GM12878 (cell line): ENCODE measurements at regions not wholly inside any gene's neighbourhood (a gene's known extent, or its start where the extent isn't known, plus 50 kb on each side); places are given as distances from the start of the nearest gene placed in this dataset.

Source experiments
- ATAC-seq: fragments of 200-7000 bp; cut with Tn5 transposase; 3 replicates; pipeline ENCODE4 v1.9.1; 2020; ENCODE audit warnings: mild to moderate bottlenecking, moderate library complexity
- BruUV-seq: library from RNA; stranded (reverse); fragments of 400-500 nt; replicated peaks from 2 replicates; lab custom pipeline; 2021; lab: Mats Ljungman, UMichigan
- CTCF ChIA-PET: fragments of 300-600 bp; sonication (Branson Sonifier 250); formaldehyde crosslinking; extraction: SDS; loops from one replicate; lab custom pipeline; 2021; ENCODE audit warnings: inconsistent platforms; lab: Yijun Ruan, JAX
- POLR2A ChIA-PET: fragments of 350-600 bp; formaldehyde crosslinking; extraction: SDS; loops from one replicate; lab custom pipeline; 2021; ENCODE audit warnings: inconsistent platforms; lab: Charles Lee
- RAD21 ChIA-PET: fragments of 300-600 bp; sonication (Branson Sonifier 250); formaldehyde crosslinking; loops from one replicate; lab custom pipeline; 2023; ENCODE audit warnings: antibody characterized with exemption; ENCODE audit not compliant: unreplicated experiment; lab: Charles Lee
- SMC1A ChIA-PET: fragments of 300-600 bp; sonication (Branson Sonifier 250); formaldehyde crosslinking; loops from one replicate; lab custom pipeline; 2023; ENCODE audit not compliant: unreplicated experiment, uncharacterized antibody; lab: Charles Lee
- DNase-seq: peaks from one replicate; pipeline ENCODE4 v3.0.0-alpha.2; 2011; ENCODE audit warnings: low read depth, low spot score
- FAIRE-seq: peaks from 3 replicates; lab custom pipeline; 2011; peaks lifted over from hg19 to GRCh38; lab: Jason Lieb, UNC
- H2AFZ ChIP-seq: 2 replicates; pipeline ENCODE4 v1.6.0; 2011; ENCODE audit warnings: low read depth, low read length, control low read depth; ENCODE audit not compliant: control insufficient read depth
- H3K27ac ChIP-seq: 2 replicates; pipeline ENCODE4 v1.5.1; 2011; ENCODE audit warnings: control low read depth; ENCODE audit not compliant: control insufficient read depth, insufficient read depth
- H3K27me3 ChIP-seq, 2 experiments: replicated peaks in 1 of 2; 2 replicates each; pipeline versions ENCODE4 v1.6.0 to v1.6.1; 2011; ENCODE audit warnings: low read length in 1 of 2; ENCODE audit not compliant: control insufficient read depth in 2 of 2, insufficient read depth in 2 of 2
- H3K36me3 ChIP-seq, 2 experiments: 2 replicates each; pipeline ENCODE4 v1.5.1; 2011; ENCODE audit warnings: low read length in 1 of 2; ENCODE audit not compliant: control insufficient read depth in 2 of 2, insufficient read depth in 2 of 2
- H3K4me1 ChIP-seq: 2 replicates; pipeline ENCODE4 v1.6.1; 2011; ENCODE audit warnings: mild to moderate bottlenecking, low read length, moderate library complexity, mixed read lengths; ENCODE audit not compliant: control insufficient read depth, insufficient read depth
- H3K4me2 ChIP-seq: 2 replicates; pipeline ENCODE4 v1.6.0; 2011; ENCODE audit warnings: control low read depth; ENCODE audit not compliant: control insufficient read depth, insufficient read depth
- H3K4me3 ChIP-seq: fragments of 200-600 bp; sonication (generic); 2 replicates; pipeline ENCODE4 v1.5.1; 2016
- H3K79me2 ChIP-seq: 2 replicates; pipeline ENCODE4 v1.6.0; 2011; ENCODE audit warnings: low read length; ENCODE audit not compliant: control insufficient read depth, insufficient read depth
- H3K9ac ChIP-seq: 2 replicates; pipeline ENCODE4 v1.8.0; 2011; ENCODE audit warnings: low read length, control low read depth, mixed read lengths; ENCODE audit not compliant: control insufficient read depth, insufficient read depth
- H3K9me3 ChIP-seq: replicated peaks from 3 replicates; pipeline ENCODE4 v1.5.1; 2011; ENCODE audit warnings: mild to moderate bottlenecking, low read length; ENCODE audit not compliant: control insufficient read depth, insufficient read depth
- H4K20me1 ChIP-seq: 2 replicates; pipeline ENCODE4 v1.6.0; 2011; ENCODE audit not compliant: control insufficient read depth, insufficient read depth
- EED ChIP-seq: sonication (generic); IDR thresholded peaks from 2 replicates; pipeline ENCODE4 v1.6.1; 2016; ENCODE audit warnings: antibody characterized with exemption, low read depth
- HDAC2 ChIP-seq: fragments of 200-600 bp; sonication (generic); IDR thresholded peaks from 2 replicates; pipeline ENCODE4 v1.6.1; 2017
- IKZF1 ChIP-seq: fragments of 450-650 bp; conservative IDR thresholded peaks from 2 replicates; pipeline ENCODE4 v1.6.1; 2017; ENCODE audit warnings: antibody characterized with exemption, mild to moderate bottlenecking
- MXI1 ChIP-seq: fragments of 150-350 bp; IDR thresholded peaks from 2 replicates; pipeline ENCODE4 v1.6.1; 2011; ENCODE audit warnings: low read depth, mild to moderate bottlenecking, inconsistent platforms, low read length, improper control_type of control experiment
- NFYB ChIP-seq: IDR thresholded peaks from 2 replicates; pipeline ENCODE4 v1.6.1; 2011; ENCODE audit warnings: low read depth, mild to moderate bottlenecking, low read length, improper control_type of control experiment, moderate library complexity; ENCODE audit not compliant: insufficient read depth
- NR2F1 ChIP-seq: fragments of 450-650 bp; conservative IDR thresholded peaks from 2 replicates; pipeline ENCODE4 v1.6.1; 2017; ENCODE audit warnings: mild to moderate bottlenecking
- PAX8 ChIP-seq: fragments of 450-650 bp; IDR thresholded peaks from 2 replicates; pipeline ENCODE4 v1.6.1; 2017; ENCODE audit warnings: mild to moderate bottlenecking, moderate library complexity
- SRF ChIP-seq, 2 experiments: IDR thresholded peaks; 2 replicates each; pipeline ENCODE4 v1.6.1; 2011; ENCODE audit warnings: low read depth in 2 of 2, low read length in 2 of 2, mild to moderate bottlenecking in 1 of 2, moderate library complexity in 1 of 2
- TBL1XR1 ChIP-seq: IDR thresholded peaks from 2 replicates; pipeline ENCODE4 v1.6.1; 2012; ENCODE audit warnings: low read depth, low read length, improper control_type of control experiment
- TCF12 ChIP-seq: IDR thresholded peaks from 2 replicates; pipeline ENCODE4 v1.6.1; 2011; ENCODE audit warnings: low read depth, mild to moderate bottlenecking, low read length
- ZBED1 ChIP-seq: IDR thresholded peaks from 2 replicates; pipeline ENCODE4 v1.6.1; 2016; ENCODE audit warnings: borderline replicate concordance
- WGBS: methylation state at CpG from one replicate; pipeline ENCODE4 v1.1.6; 2016; ENCODE audit warnings: low lambda C conversion rate; ENCODE audit not compliant: insufficient replicate concordance, insufficient coverage; ENCODE audit errors: missing lambda C conversion rate; 5-methylcytosine and 5-hydroxymethylcytosine counted together
- in situ Hi-C: fragments of 300-500 bp; cut with MboI; formaldehyde crosslinking; loops from 9 replicates; pipeline ENCODE4 v1.14.3; 2018; ENCODE audit warnings: mixed read lengths
- intact Hi-C: fragments of 100-400 bp; cut with micrococcal nuclease; formaldehyde crosslinking; loops from one replicate; pipeline ENCODE4 v1.14.2; 2022; ENCODE audit not compliant: unreplicated experiment
- TF ChIP-seq, protein P1 (sequence below): fragments of 150-350 bp; IDR thresholded peaks from 2 replicates; pipeline ENCODE4 v1.6.1; 2014; ENCODE audit warnings: mild to moderate bottlenecking, low read depth, low read length
- TF ChIP-seq, protein P2 (sequence below): fragments of 450-650 bp; IDR thresholded peaks from 2 replicates; pipeline ENCODE4 v1.6.1; 2017; ENCODE audit warnings: low read depth, mild to moderate bottlenecking, moderate library complexity
- TF ChIP-seq, protein P3 (sequence below): fragments of 450-650 bp; IDR thresholded peaks from 2 replicates; pipeline ENCODE4 v1.6.1; 2018; ENCODE audit warnings: mild to moderate bottlenecking, low read depth, moderate library complexity; ENCODE audit not compliant: partially characterized antibody

DNA sequence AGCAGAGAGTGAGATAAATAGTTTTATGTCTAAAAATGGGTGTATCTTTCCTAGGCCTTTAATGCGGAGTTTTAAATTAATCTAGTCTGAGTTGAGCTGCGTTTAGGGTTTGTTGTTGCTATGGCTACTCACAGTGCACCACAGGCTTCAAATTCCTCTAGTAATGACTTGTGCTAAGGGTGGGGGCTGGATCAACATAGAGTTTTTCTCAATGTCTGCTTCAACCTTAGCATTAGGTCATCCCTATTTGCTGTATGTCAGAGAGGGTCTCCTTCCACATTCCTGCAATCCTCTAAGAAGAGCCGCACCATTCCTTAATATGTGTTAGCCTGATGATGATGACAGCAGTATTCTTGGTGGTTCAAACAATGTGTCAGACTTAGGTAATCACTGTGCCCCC lies 465.6 kb upstream of the KIF2A start:
- FAIRE-seq (no peak), DNase-seq (no peak), ATAC-seq (no peak)
- Histone ChIP-seq H3K9ac (no peak overlapping the region), H3K4me3 (no peak overlapping the region), H2AFZ (no peak overlapping the region), H3K9me3 (no peaks in the 10 kb centered on the region), H3K79me2 (no peaks in the 10 kb centered on the region), H4K20me1 (no peaks in the 10 kb centered on the region), H3K36me3 (no peaks in the 10 kb centered on the region), H3K27me3 (no peaks in the 10 kb centered on the region), H3K4me1 (no peaks in the 10 kb centered on the region), H3K4me2 (no peak overlapping the region), H3K27ac (no peak overlapping the region)
- ChIA-PET RAD21 (no interaction called here), SMC1A (no interaction called here), CTCF (interaction anchor here (0.6 kb wide), 1 partner anchor 35 kb away, joined by 3 read pairs; no protein-coding TSS in a partner anchor), POLR2A (no interaction called here)
- TF ChIP-seq, protein P1, sequence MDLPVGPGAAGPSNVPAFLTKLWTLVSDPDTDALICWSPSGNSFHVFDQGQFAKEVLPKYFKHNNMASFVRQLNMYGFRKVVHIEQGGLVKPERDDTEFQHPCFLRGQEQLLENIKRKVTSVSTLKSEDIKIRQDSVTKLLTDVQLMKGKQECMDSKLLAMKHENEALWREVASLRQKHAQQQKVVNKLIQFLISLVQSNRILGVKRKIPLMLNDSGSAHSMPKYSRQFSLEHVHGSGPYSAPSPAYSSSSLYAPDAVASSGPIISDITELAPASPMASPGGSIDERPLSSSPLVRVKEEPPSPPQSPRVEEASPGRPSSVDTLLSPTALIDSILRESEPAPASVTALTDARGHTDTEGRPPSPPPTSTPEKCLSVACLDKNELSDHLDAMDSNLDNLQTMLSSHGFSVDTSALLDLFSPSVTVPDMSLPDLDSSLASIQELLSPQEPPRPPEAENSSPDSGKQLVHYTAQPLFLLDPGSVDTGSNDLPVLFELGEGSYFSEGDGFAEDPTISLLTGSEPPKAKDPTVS: no peak
- no peak for TF ChIP-seq MXI1
- TF ChIP-seq IKZF1: no peak
- TF ChIP-seq, protein P2, sequence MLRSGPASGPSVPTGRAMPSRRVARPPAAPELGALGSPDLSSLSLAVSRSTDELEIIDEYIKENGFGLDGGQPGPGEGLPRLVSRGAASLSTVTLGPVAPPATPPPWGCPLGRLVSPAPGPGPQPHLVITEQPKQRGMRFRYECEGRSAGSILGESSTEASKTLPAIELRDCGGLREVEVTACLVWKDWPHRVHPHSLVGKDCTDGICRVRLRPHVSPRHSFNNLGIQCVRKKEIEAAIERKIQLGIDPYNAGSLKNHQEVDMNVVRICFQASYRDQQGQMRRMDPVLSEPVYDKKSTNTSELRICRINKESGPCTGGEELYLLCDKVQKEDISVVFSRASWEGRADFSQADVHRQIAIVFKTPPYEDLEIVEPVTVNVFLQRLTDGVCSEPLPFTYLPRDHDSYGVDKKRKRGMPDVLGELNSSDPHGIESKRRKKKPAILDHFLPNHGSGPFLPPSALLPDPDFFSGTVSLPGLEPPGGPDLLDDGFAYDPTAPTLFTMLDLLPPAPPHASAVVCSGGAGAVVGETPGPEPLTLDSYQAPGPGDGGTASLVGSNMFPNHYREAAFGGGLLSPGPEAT: no peak
- no peak for TF ChIP-seq PAX8
- TF ChIP-seq TCF12: no peak
- no peak for TF ChIP-seq HDAC2
- TF ChIP-seq NFYB: no peak
- no peak for TF ChIP-seq NR2F1
- no peak for TF ChIP-seq TBL1XR1
- TF ChIP-seq SRF (IDR thresholded peaks at IDR 0.05; ENCODE audit: low read depth in 2 of 2, low read length in 2 of 2): no peak
- no peak for TF ChIP-seq ZBED1
- TF ChIP-seq, protein P3, sequence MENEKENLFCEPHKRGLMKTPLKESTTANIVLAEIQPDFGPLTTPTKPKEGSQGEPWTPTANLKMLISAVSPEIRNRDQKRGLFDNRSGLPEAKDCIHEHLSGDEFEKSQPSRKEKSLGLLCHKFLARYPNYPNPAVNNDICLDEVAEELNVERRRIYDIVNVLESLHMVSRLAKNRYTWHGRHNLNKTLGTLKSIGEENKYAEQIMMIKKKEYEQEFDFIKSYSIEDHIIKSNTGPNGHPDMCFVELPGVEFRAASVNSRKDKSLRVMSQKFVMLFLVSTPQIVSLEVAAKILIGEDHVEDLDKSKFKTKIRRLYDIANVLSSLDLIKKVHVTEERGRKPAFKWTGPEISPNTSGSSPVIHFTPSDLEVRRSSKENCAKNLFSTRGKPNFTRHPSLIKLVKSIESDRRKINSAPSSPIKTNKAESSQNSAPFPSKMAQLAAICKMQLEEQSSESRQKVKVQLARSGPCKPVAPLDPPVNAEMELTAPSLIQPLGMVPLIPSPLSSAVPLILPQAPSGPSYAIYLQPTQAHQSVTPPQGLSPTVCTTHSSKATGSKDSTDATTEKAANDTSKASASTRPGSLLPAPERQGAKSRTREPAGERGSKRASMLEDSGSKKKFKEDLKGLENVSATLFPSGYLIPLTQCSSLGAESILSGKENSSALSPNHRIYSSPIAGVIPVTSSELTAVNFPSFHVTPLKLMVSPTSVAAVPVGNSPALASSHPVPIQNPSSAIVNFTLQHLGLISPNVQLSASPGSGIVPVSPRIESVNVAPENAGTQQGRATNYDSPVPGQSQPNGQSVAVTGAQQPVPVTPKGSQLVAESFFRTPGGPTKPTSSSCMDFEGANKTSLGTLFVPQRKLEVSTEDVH: no peak
- TF ChIP-seq EED: no peak
- WGBS: 51% methylated on average over 3 of the region's 3 CpGs
- intact Hi-C loops (no loop called here), in situ Hi-C loops (no loop called here)
- BruUV-seq: no TSS peak
